ENCODE measurements at regions not wholly inside any gene's neighbourhood (a gene's known extent, or its start where the extent isn't known, plus 50 kb on each side); places are given as distances from the start of the nearest gene placed in this dataset.
"Not testable (repeated sequence)": the region's sequence is repeated elsewhere in the genome, so short reads cannot be mapped to it uniquely, and the experiment has no call there.

GRCh38 chr9:22840641-22841040 lies 394.0 kb downstream of the DMRTA1 start:
- DNase-seq (ENCODE audit: low spot score) = no peak

DNA sequence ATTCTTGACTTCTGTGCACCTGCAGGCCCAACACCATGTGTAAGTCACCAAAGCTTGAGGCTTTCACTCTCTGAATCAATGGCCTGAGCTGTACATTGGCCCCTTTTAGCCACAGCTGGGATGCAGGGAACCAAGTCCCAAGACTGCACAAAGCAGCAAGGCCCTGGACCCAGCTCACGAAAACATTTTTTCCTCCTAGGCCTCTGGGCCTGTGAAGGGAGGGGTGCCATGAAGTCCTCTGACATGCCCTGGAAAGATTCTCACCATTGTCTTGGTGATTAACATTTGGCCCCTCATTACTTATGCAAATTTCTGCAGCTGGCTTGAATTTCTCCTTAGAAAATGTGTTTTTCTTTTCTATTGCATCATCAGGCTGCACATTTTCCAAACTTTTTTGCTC lies 398.6 kb downstream of the DMRTA1 start:
- DNase-seq (ENCODE audit: low spot score) = not testable (repeated sequence)

GRCh38 chr9:22855980-22856379 lies 409.4 kb downstream of the DMRTA1 start:
- DNase-seq (ENCODE audit: low spot score) = no peak

GRCh38 chr9:22857316-22857715 lies 410.7 kb downstream of the DMRTA1 start:
- no peak for DNase-seq (ENCODE audit: low spot score)

DNA sequence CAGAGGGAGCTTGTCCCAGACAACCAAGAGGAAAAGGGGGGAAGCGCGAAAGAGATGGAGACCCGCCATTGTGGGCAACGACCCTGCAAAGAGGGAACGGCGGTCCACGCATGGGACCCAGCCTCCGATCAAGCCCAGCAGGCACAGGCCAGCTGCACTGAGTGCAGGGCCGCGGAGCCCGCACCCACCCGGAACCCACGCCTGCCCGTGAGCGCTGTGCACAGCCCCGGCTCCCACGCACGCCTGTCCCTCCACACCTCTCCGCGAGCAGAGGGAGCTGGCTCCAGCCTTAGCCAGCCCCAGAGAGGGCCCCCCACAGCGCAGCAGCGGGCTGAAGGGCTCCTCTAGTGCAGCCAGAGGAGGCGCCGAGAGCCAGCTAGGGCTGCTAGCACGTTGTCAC lies 416.5 kb downstream of the DMRTA1 start:
- DNase-seq (ENCODE audit: low spot score) = no peak

DNA sequence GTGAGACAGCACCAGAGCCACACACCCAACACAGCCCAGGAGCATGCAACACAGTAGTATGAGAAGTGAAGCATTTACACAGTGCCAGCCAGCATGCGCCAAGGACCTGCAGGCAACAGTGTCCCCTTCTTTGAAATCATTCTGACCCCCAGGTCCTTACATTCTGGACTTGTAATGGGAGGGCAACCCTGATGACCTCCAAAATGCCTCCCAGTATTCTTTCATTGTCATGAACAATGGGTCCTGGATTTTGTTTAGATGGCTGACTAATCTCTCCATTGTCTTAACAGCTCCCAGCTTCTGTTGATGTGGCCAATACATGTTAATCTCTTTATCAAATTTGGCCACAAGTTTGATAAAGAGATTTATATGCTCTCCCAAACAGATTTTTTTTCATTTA lies 417.1 kb downstream of the DMRTA1 start:
- DNase-seq (ENCODE audit: low spot score) = no peak

GRCh38 chr9:22893196-22893843 lies 446.7 kb downstream of the DMRTA1 start:
- no peak for DNase-seq (ENCODE audit: low spot score)

DNA sequence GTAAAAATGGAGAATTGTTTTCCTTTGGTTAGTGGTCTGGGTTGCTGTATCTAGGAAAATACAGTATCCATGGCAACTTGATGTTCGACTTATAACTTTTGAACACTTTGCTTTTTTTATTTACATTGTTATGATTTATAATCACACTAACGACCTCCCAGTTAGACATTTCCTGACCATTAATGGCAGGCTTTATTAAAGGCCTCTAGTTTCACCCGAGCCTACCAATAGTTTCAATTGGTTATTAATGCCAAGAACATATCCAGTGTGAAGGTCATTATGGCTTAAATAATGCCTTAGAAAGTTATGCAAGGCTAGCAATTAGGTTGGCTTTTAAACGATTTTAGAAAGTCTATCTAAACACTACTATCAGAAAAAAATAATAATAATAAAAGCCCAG lies 452.0 kb downstream of the DMRTA1 start:
- DNase-seq (ENCODE audit: low spot score) = no peak

DNA sequence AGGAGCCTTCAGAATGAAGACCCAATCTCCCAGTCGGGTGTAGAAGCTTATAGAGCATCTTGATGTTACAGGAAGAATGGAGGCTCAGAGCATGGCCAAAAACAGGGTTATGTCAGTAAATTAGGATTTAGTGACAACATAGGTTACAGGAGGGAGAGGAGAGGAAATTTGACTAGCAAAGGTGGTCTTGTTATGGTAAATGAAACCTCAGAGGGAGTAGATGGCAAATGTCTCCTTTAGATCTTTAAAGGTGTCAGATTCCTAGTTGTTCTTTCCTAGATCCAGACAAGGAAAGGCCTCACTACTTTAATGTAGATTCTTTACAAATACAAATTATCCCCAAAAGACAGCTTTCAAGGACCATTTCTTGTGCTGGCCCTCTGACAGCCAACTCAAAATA lies 465.0 kb downstream of the DMRTA1 start:
- no peak for DNase-seq (ENCODE audit: low spot score)

GRCh38 chr9:22913026-22913425 lies 466.4 kb downstream of the DMRTA1 start:
- no peak for DNase-seq (ENCODE audit: low spot score)

GRCh38 chr9:22913518-22913917 lies 466.9 kb downstream of the DMRTA1 start:
- DNase-seq (ENCODE audit: low spot score) = no peak

DNA sequence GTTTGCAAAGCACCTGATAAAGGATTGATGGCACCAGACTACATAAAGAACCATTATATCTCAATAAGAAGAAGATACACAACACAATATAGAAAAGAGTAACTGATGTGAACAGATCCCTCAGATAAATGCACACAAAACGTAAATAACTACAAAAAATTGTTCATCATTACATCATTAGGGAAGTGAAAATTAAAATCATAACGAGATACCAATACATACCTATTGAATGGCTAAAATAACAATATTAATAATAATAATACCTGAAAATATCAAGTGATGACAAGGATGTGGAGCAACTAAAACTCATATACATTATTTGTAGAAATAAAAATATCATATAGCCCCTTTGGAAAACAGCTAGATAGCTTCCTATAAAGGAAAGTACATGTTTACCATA lies 469.5 kb downstream of the DMRTA1 start:
- no peak for DNase-seq (ENCODE audit: low spot score)

GRCh38 chr9:22919423-22919822 lies 472.8 kb downstream of the DMRTA1 start:
- DNase-seq (ENCODE audit: low spot score) = no peak

GRCh38 chr9:22921742-22922141 lies 475.1 kb downstream of the DMRTA1 start:
- DNase-seq (ENCODE audit: low spot score) = no peak

DNA sequence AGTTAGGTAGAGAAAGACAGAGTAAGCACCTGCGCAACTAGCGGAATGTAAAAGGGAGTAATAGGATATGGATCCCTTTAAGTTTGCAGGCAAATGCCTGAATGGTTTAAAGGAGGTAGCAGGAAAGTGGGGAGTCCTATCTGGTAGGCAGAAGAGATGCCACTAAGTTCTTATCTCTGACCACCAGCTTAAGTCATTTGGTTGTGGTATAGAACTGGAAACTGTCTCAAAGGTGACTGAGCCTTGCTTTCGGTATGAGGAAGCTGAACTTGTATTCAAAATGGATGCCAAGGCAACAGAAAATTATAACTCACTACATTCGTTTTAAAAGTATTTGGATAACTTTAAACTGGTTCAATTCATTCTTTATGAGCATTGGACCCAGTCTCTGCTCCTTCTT lies 475.6 kb downstream of the DMRTA1 start:
- no peak for DNase-seq (ENCODE audit: low spot score)

DNA sequence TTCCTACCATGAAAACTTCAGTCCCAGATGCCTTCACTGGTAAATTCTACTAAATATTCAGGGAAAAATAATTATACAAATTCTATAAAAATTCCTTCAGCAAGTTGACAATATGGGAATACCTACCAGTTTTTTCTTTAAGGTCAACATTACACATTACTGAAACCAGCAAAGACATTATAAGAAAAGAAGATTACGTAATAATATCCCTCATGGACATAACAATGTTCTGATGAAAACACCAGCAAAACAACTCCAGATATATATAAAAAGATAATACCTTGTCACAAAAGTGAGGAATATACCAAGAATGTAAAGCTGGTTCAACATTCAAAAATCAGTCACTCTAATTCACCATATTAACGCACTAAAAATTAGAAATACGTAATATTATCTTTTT lies 507.9 kb downstream of the DMRTA1 start:
- DNase-seq (ENCODE audit: low spot score) = no peak

GRCh38 chr9:22954964-22955363 lies 508.3 kb downstream of the DMRTA1 start:
- DNase-seq (ENCODE audit: low spot score) = no peak

DNA sequence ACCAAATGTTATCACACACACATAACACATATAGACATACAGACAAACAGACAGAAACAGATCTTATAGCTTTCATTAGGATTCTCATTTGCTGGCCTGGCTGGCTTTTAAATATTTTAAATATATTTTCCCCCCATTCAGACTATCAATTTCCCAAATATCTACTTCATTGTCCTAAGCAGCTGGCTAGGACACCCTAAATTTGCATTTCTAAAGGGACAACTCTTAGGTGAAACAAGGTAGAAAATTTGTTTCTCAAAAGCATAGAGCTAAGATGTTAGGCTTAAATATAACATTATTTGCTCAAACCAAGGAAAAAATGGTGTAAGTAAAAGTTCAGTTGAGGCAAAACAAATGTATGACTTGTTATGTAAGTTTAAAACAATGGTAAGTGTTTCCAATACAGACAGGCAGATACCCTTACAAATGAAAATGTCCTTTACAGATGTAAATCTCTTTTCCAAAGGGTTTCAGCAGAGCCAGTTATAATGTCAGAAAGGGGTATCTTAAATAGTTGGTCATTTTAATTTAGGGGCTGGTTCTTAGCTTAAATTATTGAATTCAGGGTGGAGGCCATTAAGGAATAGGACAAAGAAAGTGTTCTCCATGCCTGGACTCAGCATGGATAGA lies 522.8 kb downstream of the DMRTA1 start:
- no peak for DNase-seq (ENCODE audit: low spot score)

GRCh38 chr9:22970434-22970975 lies 523.9 kb downstream of the DMRTA1 start:
- no peak for DNase-seq (ENCODE audit: low spot score)

DNA sequence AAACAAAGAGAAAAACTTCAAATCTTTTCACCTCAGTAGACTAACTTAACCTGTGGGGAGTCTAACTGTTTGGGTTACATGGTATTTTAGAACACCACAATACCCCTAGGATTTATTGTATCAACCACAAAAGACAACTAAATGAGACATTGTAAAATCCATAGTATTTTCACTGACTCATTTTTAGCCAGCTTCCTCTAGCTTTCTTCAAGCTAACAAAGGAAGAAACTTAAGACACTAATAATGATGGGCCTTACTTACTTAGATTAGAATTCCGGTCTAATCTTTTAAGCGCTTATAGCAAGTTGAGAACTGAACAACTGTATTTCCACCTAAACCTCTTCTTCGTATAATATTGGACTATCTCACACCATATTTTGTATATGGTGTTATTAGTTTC lies 529.3 kb downstream of the DMRTA1 start:
- no peak for DNase-seq (ENCODE audit: low spot score)

DNA sequence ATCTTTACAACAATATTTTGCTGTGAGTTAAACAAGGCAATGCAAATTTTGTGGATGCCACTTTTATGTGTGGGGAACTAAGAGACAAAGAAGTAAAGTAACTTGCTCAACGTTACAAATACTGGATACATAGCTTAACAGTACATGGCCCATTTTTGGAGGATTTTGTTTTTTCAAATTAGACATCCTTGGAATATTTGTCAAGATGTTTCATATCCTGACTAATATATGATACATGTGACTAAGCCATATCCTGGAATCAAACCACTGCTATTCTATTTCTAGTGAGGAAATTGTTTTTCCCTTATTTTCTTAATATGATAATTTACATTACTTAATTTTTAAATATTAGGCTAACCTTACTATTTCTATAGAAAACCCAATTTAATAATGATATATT lies 529.8 kb downstream of the DMRTA1 start:
- no peak for DNase-seq (ENCODE audit: low spot score)

DNA sequence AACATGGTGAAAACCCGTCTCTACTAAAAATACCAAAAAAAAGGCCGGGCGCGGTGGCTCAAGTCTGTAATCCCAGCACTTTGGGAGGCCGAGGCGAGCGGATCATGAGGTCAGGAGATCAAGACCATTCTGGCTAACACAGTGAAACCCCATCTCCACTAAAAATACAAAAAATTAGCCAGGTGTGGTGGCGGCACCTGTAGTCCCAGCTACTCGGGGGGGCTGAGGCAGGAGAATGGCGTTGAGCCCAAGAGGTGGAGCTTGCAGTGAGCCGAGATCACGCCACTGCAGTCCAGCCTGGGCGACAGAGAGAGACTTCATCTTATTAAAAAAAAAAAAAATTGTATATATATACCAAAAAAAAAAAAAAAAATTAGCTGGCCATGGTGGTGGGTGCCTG lies 533.8 kb downstream of the DMRTA1 start:
- not testable (repeated sequence) for DNase-seq (ENCODE audit: low spot score)

DNA sequence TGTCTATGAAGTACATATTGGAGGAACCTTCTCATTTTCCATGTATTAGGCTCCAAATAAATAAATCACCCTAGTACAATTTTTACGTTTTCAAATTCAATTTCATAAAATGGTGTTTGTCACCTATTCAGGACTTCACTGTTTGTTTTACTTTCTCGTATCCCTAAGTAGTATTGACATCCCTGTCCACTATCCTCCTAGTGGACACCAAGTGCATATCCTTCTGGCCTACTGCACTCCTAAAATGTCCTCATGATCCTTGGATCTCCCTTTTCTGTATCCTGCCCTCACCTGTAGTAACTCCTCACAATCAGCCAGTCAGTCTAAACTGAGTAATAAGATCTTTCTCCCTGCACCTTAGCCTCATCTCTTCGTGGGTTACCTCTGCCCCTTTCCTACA lies 539.9 kb downstream of the DMRTA1 start:
- DNase-seq (ENCODE audit: low spot score) = no peak

DNA sequence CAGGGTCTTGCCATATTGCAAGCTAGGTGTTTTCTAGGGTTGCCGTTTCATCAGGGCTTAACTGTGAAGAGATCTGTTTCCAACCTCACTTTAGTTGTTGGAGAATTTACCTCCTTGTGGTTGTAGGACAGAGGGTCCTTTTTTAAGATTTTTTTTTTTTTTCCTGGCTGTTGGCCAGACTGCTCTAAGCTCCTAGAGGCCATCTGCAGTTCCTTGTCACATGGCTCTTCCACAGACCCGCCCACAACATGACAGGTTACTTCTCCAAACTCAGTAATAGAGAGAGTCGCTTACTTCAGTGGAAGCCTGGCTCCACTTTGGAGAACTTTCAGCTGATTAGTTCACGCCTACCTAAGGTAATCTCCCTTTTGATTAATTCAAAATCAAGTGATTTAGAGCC lies 543.7 kb downstream of the DMRTA1 start:
- no peak for DNase-seq (ENCODE audit: low spot score)

Measured in left forelimb (tissue), 1 donor.